ENCODE measurements at regions not wholly inside any gene's neighbourhood (a gene's known extent, or its start where the extent isn't known, plus 50 kb on each side); places are given as distances from the start of the nearest gene placed in this dataset.

DNA sequence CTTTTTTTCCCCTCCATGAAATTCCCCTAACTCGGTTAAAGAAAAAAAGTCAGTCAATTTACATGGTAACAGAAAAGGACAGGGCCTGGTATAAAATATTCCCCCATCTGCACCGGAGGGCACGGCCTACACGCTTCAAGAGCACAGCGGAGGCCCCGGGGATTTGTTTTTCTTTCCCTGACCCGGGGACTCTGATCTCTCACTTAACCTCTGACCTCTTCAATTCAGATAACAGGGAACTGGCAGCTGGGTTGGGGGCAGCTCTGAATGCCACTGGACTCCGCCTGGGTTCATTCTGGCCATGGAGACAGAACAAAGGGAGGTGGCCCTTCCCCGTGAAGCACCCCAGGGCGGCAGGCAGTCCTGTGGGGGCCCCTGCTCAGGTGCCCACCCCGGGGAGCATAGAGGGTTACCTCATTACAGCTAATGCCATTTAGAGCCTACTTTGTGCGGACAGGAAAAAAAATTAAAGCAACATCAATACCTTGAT, 257.5 kb downstream of the SHQ1 start:
- no peak for DNase-seq

DNA sequence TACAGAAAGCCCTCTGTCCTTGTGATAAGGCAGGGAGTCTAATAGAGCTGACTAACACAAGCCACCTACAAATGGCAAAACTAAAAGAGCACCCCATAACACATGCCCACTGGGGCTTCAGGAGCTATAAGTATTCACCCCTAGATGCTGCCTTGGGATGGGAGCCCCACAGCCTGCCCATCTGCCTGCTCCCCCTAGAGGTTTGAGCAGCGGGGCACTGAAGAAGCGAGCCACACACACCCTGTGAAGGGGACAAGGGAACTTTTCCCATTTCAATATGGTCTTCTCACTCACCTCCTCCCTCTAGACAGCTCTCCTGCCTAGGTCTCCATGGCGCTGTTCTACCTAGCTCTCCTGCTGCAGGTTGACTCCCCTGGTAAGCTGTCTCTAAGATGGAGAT, 261.0 kb downstream of the SHQ1 start:
- DNase-seq, result no peak

DNA sequence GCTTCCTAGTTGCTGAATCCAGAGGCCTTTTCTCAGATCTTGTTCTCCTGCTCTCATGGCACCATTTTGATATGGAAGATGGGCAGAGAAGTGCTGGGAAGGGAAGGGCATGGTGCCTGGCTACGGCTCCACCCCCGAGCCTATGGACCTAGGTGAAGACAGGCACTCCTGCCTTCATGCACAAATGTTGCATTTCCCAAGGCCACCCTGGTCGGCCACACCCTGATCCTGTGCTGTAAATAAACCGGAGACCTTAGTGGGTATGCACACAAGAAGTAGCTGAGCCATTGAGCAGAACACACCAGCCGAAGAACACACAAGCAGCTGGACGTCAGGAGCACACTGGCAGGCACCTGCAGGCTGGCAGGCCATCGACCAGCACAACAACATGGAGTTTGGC, 261.6 kb downstream of the SHQ1 start:
- no peak for DNase-seq

DNA sequence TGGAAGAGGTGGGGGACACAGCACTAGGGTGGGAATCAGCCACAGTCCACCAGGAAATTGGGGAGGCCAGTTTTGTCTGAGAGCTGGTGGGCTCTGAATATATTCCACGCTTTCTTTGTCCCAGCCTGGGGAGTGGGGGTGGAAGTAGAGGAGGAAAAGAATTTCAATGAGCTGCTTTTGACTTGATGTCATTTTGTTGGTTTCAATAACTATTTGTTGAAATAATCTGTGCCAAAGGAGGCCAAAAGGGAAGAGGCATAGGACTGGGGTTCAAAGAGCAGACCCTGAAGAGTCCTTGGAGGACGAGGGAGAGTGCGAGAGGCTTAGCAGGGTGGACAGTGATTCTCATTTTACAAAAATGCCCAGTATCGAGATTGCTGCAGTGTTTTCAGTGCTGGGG, 262.3 kb downstream of the SHQ1 start:
- DNase-seq, result no peak

DNA sequence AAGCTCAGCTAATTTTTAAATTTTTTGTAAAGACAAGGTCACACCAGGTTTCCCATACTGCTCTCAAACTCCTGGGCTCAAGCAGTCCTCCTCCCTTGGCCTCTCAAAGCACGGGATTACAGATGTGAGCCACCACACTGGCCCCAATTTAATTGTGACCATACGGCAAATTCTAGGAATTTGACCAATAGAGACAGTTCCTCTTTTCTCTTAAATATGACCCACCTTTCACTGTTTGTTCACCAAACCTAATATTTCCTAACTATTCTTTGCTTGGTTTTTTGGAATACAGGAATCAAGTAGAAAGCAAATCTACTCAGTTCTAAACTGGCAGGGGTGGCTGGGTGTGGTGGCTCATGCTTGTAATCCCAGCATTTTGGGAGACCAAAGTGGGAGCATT, 264.0 kb downstream of the SHQ1 start:
- DNase-seq, result no peak

DNA sequence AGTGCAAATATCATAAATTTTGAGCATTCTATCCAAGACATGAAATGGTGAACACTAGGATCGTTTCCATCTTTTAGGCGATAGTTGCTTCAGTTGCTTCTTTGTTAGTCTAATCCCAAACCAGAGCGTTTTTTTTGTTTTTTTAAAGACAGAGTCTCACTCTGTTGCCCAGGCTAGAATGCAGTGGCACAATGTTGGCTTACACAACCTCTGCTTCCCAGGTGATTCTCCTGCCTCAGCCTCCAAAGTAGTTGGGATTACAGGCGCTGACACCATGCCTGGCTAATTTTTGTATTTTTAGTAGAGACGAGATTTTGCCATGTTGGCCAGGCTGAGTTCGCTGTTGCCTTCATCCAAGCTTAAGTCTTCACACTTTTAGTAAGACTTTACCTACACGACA, 265.3 kb downstream of the SHQ1 start:
- DNase-seq, result no peak

DNA sequence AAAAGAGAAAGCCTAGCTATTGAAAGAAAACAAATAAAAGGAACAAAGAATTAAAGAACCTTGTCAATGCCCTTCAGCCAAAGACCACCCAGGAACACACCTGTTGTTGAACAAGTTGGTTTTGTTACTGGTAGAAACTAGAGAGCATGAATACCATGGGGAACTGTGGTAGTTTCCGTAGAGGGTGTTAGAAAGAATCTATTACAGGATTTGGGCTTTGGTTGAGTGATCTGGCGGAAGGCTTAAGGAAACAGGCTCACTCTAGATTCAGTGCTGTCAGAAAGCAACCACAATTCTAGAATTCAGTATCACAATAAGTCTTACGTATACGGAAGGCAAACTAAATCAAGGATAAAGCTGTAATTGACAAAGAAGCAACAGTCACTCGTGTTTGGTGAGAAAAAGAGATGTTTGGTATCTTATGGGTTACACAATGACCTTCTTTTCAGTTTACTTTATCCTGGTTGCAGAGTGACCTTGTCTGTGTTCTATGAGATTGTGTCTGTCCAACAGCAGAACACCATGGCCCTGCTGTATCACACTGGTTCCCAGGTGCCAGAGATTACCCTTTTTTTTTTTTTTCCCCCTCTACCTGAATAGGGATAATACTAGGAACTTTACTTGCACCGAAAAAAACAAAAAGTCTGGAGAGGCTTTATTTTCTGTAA, 265.9 kb downstream of the SHQ1 start:
- DNase-seq, result no peak

DNA sequence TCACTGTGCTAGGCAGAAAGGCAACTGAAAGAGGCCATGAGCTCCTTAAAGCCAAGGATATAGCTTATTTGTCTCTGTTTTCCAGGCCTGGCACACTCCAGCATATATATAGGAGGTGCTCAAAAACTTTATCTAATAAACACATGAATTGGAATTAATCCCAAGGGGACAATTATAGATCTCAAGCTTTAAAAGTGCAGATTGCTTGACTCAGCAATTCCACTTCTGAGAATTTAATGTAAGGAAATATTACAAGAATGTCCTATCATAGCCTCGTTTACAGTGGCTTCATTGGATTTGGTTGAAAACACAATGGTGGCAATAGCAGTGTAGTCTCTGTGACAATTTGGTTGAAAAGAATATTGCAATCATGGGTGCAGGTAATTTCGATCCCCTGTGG, 267.3 kb downstream of the SHQ1 start:
- DNase-seq, result no peak

DNA sequence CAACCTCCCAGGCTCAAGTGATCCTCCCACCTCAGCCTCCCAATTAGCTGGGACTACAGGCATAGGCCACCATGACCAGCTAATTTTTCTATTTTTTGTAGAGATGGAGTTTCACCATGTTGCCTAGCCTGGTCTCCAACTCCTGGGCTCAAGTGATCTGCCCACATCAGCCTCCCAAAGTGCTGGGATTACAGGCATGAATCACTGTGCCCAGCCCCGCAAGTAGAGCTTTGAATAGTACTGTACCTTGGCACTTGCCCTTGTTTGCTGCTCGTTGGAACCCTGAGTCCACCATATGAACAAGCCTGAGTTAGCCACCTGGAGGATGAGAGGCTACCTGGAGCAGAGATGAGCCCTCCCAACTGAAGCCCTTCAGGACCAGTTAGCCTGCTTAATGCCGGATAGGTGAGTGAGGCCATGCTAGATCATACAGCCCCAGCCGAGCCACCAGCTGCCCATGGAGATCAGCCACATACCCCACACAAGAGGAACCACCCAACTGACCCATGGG, 267.9 kb downstream of the SHQ1 start:
- DNase-seq, result no peak

DNA sequence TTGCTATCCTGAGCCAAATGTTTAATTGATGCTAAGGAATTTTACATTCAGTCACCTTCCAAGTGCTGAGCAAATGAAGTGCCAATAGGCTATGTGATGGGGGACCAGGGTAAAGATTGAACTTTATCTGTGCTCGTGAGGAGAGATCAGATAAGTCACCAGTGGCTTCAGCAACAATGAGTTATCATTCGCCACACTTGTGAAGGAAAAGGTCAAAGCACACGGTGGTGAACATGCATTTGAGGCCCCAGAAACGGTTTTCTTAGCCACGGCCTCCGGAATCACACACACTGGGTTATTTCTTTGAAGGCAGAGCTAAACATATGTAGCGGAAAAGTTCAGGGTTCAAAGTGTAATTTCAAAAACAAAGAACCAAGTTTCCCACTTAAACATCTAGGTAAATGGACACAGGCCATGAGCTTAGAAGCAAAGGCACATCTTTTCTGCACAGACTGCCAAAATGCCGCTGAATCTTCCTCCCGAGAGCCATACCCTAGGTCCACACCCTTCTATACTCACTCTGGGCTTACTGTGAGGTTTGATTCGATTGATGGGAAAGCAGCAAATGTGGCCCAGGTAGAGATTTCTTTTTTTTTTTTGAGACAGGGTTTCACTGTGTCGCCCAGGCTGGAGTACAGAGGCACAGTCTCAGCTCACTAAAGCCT, 268.5 kb downstream of the SHQ1 start:
- DNase-seq, result no peak

DNA sequence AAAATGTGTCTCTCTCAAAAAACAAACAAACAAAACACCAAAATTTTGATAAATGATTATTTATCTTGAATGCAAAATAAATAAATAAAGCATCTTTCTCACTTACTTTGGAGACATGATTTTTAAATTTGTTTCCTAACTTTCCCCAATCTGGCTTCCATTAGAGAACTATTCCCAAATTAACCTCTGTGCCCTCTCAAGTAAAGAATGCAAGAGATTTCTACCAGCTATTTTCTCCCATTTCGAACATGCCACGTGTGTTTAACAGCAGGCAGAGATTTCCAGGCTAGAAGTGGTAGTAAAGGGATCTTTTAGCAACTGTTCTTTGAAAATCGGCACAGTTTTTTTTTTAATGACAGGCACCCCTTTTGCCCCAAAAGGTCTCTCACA, 269.1 kb downstream of the SHQ1 start:
- DNase-seq, result no peak

DNA sequence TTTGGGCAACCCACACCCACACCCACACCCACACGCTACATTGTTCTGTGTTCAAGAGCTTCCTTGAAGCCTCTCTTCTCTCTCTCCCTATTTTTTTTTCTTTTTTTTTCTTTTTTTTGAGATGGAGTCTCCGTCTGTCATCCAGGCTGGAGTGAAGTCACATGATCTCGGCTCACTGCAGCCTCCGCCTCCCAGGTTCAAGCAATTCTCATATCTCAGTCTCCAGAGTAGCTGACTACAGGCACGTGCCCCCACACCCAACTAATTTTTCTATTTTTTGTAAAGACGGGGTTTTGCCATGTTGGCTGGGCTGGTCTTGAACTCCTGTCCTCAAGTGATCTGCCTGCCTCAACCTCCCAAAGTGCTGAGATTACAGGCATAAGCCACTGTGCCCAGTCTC, 271.1 kb downstream of the SHQ1 start:
- DNase-seq, result no peak

DNA sequence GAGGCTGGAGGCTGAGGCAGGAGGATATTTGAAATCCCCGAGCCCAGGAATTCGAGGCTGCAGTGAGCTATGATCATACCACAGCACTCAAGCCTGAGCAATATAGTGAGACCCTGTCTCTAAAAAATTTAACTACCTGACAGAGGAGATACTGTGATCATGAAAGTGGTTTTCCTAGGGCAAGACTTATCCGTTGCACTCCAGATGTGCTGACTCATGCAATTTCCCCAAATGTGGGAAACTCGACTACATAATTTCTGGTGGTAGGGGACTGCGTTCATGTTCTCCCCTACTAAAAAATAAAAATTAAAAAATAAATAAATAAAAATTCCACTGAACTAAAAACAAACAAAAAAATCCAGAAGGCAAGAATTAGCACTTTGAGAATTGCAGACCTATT, 271.7 kb downstream of the SHQ1 start:
- no peak for DNase-seq

DNA sequence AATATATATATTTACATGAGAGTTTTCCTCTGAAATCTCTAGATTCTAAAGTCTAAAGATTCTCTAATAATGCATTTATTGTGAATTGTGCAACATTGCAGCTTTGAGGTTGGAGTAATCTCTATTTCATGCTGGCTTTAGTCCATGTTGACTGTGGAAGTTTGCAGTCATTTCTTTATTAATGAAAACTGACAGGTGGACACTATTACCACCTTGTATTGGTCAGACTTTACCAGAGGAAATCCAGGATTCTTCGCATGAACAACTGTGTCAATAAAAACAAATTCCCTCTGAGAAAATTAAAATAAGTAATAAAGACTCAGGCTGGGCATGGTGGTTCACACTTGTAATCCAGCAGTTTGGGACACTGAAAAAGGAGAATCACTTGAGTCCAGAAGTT, 274.1 kb downstream of the SHQ1 start:
- DNase-seq, result no peak

DNA sequence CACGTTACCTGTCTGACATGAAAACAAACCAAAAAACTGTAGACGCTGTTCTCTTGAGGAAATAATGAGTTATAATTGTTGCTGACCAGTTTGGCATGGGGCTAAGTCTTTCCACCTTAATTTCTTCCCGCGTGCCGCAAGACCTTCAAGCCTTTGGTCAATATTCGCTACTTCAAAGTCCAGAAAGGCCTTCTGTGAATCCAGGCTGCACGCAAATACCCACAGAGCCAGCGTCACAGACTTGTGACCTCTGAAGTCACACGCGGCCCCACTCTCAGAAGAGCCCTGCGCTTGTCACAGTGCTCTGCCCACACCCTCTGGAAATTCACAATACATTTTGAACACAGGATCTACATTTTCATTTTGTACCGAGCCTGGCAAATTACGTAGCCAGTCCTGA, 275.2 kb downstream of the SHQ1 start:
- no peak for DNase-seq

DNA sequence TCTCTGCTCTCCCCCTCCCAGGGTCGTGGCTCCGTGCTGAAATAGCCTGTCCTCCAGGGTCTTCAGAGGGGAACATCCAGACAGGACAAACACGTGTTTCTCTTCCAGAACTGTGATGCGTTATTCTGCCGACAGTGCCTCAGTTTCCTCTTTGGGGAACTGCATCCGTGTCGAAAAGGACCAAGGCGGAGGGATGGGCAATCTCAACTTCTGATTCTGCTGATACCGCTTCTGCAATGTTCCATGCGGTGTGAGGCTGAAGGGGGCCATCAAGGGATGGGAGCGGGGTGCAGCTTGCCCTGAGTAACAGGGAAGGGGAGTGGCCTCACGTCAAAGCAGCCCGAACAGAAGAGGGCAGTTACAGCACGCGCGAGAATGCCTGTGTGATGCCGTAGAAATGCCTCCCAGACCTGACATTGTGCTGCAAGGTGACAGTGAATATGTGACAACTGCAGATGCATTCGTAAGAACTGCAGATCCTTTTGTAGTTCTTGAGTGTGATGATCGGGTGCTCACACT, 275.7 kb downstream of the SHQ1 start:
- DNase-seq, result no peak

DNA sequence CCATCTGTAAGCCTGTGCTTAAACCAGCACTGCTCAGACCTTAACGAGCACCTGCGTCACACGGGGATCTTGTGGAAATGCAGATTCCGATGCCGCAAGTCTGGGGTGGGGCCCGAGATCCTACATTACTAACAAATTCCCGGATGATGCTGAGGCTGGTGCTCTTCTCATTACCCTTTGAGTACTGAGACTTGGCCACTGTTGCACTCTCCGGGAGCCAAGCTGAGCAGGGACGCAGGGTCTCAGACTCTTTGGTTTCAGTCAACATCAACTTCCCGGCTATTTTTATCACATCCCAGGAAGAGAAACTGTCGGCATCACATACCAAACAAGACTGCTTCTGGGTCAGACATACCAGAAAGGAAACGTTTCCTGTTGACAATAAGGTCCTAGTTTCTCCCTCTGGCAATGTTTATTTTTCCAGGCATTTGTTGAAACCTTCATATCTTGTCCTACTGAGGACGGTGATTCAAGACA, 276.6 kb downstream of the SHQ1 start:
- no peak for DNase-seq

DNA sequence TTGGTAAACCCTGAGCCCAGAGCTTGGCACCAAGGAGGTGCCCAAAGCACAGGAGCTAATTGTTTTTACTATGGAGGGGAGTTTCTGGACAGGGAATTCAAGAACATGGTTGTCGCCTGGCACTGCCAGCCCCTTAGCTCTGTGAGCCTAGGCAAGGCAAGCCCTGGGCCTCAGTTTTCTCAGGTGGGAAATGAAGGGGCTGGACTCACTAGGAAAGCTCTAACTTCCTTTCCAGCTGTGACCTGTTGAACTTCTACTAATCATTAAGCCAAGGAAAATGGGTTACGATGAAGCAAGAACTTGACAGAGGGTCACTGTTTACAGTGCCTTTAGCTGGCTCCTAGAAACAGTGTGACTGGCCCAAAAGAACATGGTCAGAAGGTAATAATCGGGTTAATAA, 277.2 kb downstream of the SHQ1 start:
- no peak for DNase-seq

DNA sequence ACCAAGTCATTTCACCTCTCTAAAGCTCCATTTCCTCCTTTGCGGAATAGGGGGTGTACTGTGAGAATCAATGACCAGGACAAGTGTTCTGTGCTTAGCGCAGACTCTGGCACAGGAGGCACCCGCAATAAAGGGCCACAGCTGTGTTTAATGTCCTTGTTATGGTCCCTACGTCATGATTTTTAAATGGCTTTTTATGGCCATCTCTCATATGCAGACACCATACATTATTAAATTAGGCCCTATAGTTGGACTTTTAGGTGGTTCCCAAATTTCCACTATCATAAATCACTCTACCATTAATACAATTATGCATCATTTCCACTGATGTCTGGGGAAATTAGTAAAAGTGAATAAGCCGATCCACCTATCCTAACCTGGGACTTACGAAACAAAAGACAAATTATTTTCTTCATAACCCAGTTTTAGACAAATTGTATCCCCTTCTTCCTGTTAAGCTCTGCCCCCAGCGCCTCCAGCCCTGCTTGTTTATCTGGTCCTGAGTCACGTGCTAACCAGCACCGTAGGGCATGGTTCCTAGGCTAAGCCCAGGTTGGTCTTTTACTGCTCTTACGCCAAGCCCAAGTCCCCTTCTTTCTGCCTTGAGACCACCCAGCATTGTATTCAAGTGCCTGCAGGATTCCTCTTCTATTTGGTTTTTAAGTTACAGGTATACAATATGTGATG, 278.3 kb downstream of the SHQ1 start:
- no peak for DNase-seq

DNA sequence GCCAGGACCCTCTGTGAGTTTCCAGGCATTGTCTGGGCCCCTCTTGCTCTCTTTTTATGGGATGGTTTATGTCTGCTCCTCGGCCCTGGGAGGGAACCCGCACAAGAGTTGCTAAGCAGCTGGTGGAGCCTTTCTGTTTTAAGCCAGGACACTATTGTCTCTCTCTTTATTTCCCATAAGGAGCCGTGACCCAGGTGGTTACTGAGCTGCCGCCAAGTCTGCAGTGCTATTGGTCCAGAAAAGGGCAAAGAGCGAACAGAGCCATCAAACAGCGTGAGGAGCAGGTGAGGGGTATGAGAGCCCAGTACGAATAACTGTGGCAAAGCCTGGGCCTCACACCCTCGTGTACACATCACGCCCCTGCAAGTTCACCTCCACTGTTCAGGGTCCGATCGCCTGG, 280.2 kb downstream of the SHQ1 start:
- no peak for DNase-seq

DNA sequence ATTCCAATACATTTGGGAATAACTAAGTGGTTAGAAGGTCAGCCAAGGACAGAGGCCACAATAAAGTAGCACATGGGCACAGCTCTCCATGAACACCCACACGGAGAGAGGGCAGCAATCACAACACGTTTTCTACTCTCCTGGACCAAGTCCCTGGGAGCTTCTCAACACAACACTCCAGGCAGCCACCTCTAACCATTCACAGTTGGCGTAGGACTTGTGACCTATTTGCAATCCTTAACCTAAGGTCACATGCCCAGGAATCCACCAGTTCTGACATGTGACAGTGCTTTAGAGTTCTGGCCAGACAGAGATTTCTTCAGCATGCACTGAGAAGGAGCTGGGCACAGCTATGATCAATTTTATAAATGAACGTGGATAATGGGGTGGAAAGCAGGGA, 280.8 kb downstream of the SHQ1 start:
- no peak for DNase-seq

DNA sequence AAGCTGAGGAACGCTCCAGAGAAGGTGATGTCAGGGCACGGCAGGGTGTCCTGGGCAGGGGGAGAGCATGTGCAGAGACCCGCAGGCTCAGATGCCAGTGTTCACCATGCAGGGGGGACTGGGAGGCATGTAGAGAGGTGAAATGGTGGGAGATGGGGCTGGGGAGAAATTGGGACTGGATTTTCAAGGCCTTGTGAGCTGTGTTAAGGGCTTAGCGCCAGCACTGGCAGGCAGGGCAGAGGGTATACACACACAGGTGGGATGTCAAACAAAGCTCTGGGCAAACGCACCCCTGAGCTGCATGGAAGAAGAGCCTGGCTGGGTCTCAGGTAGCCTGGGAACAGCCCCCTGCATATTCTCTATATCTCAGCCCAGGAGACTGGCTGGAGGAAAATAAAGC, 282.7 kb downstream of the SHQ1 start:
- DNase-seq, result no peak

DNA sequence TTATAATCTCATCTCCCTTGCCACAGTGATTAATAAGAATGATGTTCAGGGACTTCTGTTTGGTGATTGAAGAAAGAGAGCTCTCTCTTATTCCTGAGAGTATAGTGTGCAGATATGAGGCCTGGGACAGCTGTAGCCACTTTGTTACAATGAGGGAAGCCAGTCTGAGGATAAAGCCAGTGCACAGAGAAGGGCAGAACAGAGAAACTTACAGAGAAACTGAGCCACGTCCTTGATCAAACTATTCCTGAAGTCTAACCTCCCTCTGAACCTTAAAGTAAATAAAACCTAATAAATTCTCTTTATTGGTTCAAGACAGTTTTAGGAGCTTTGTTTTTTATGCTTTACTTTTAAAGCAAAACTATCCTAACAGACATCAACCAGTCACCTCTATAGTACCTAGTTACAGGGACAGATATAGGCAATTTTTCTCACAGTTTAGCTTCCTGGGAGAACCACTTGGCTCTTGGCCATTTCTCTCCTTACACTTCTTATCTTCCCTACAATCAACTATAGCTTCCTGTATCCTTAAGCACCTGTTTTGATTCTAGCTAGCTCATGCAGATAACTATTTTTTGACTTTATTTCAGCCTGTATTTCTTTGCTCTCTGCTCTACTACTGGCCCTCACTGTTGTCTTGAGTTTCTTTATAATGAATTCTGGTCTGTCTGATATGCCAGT, 284.4 kb downstream of the SHQ1 start:
- DNase-seq, result no peak
